A549 (cell line): ENCODE measurements at regions not wholly inside any gene's neighbourhood (a gene's known extent, or its start where the extent isn't known, plus 50 kb on each side); places are given as distances from the start of the nearest gene placed in this dataset.

Experiments
- ATAC-seq, 2 experiments: fragments of 200-7000 bp in 1 of 2; fragments of >200 bp in 1 of 2; cut with Nextera tagmentation in 1 of 2; cut with Tn5 transposase in 1 of 2; 3 replicates each; pipeline versions ENCODE4 v1.8.0 to v1.9.1; 2018 to 2020; ENCODE audit warnings: mild to moderate bottlenecking in 1 of 2, moderate library complexity in 1 of 2
- CTCF ChIA-PET: fragments of 300-600 bp; sonication (Branson Sonifier 250); formaldehyde crosslinking; extraction: SDS; loops from one replicate; lab custom pipeline; 2021; ENCODE audit warnings: antibody characterized with exemption, inconsistent platforms; lab: Yijun Ruan, JAX
- POLR2A ChIA-PET: fragments of 350-600 bp; formaldehyde crosslinking; extraction: SDS; loops from one replicate; lab custom pipeline; 2021; ENCODE audit warnings: antibody characterized with exemption, inconsistent platforms; lab: Yijun Ruan, JAX
- DNase-seq, 2 experiments: peaks; one replicate each; pipeline versions ENCODE4 v3.0.0 to v3.0.0-alpha.2; 2011 to 2016; ENCODE audit warnings: low read depth in 1 of 2, low spot score in 1 of 2
- FAIRE-seq: peaks from 2 replicates; lab custom pipeline; 2011; peaks lifted over from hg19 to GRCh38; lab: Jason Lieb, UNC
- H3K27ac ChIP-seq, 2 experiments: fragments of >200 bp; sonication (Bioruptor Twin); formaldehyde crosslinking; 3 replicates each; pipeline ENCODE4 v1.5.1; 2016 to 2017
- H3K4me1 ChIP-seq: fragments of >200 bp; sonication (Bioruptor Twin); formaldehyde crosslinking; 3 replicates; pipeline ENCODE4 v1.6.1; 2016
- H3K4me2 ChIP-seq: fragments of >200 bp; sonication (Bioruptor Twin); formaldehyde crosslinking; 3 replicates; pipeline ENCODE4 v1.6.1; 2016
- H3K4me3 ChIP-seq: fragments of >200 bp; sonication (Bioruptor Twin); formaldehyde crosslinking; 3 replicates; pipeline ENCODE4 v1.5.1; 2016
- H3K9me3 ChIP-seq: fragments of >200 bp; sonication (Bioruptor Twin); formaldehyde crosslinking; 3 replicates; pipeline ENCODE4 v1.6.1; 2016
- CBX8 ChIP-seq: fragments of 200-600 bp; sonication (generic); IDR thresholded peaks from 2 replicates; pipeline ENCODE4 v1.6.1; 2016
- CEBPB ChIP-seq, 2 experiments: fragments of >200 bp in 1 of 2; sonication (Bioruptor Twin) in 1 of 2; formaldehyde crosslinking in 1 of 2; IDR thresholded peaks; 2 replicates each; pipeline ENCODE4 v1.6.1; 2012 to 2016
- EHF ChIP-seq: fragments of 250-450 bp; sonication (Bioruptor Pico); IDR thresholded peaks from 2 replicates; pipeline ENCODE4 v1.5.0; 2020; ENCODE audit warnings: mild to moderate bottlenecking
- EP300 ChIP-seq, 2 experiments: fragments of >200 bp; sonication (Bioruptor Twin); formaldehyde crosslinking; IDR thresholded peaks; 2 replicates in 1 of 2; 3 replicates in 1 of 2; pipeline ENCODE4 v1.6.1; 2016 to 2017
- HEYL ChIP-seq: fragments of 250-450 bp; sonication (Bioruptor Pico); IDR thresholded peaks from 2 replicates; pipeline ENCODE4 v1.8.0; 2021; ENCODE audit warnings: mild to moderate bottlenecking, moderate library complexity
- HOXA7 ChIP-seq: fragments of 250-450 bp; sonication (Bioruptor Pico); IDR thresholded peaks from 2 replicates; pipeline ENCODE4 v1.5.0; 2020; ENCODE audit warnings: mild to moderate bottlenecking, moderate library complexity
- HOXB5 ChIP-seq: fragments of 250-450 bp; sonication (Bioruptor Pico); IDR thresholded peaks from 2 replicates; pipeline ENCODE4 v1.5.0; 2020; ENCODE audit warnings: mild to moderate bottlenecking, moderate library complexity
- JUN ChIP-seq, 2 experiments: fragments of >200 bp; sonication (Bioruptor Twin); formaldehyde crosslinking; IDR thresholded peaks; 2 replicates in 1 of 2; 3 replicates in 1 of 2; pipeline ENCODE4 v1.6.1; 2016 to 2017
- JUNB ChIP-seq: fragments of >200 bp; sonication (Bioruptor Twin); formaldehyde crosslinking; IDR thresholded peaks from 2 replicates; pipeline ENCODE4 v1.6.1; 2016
- KDM1A ChIP-seq: fragments of 200-600 bp; sonication (generic); IDR thresholded peaks from 2 replicates; pipeline ENCODE4 v1.6.1; 2016; ENCODE audit warnings: low read depth, mild to moderate bottlenecking
- KDM5A ChIP-seq: fragments of 200-600 bp; sonication (generic); IDR thresholded peaks from 2 replicates; pipeline ENCODE4 v1.6.1; 2016; ENCODE audit warnings: antibody characterized with exemption, mild to moderate bottlenecking
- MAZ ChIP-seq: fragments of 150-350 bp; IDR thresholded peaks from 2 replicates; pipeline ENCODE4 v1.6.1; 2014; ENCODE audit warnings: antibody characterized with exemption, low read depth, low read length, borderline replicate concordance
- NPAS2 ChIP-seq: fragments of 250-450 bp; sonication (Bioruptor Pico); IDR thresholded peaks from 2 replicates; pipeline ENCODE4 v1.8.0; 2022; ENCODE audit warnings: mild to moderate bottlenecking, moderate library complexity, borderline replicate concordance
- POLR2AphosphoS2 ChIP-seq: conservative IDR thresholded peaks from 2 replicates; pipeline ENCODE4 v1.6.1; 2012; ENCODE audit warnings: low read length, improper control_type of control experiment, inconsistent platforms
- RCOR1 ChIP-seq: fragments of 150-350 bp; IDR thresholded peaks from 2 replicates; pipeline ENCODE4 v1.6.1; 2014; ENCODE audit warnings: antibody characterized with exemption, low read length, low read depth
- SREBF2 ChIP-seq: fragments of 450-650 bp; IDR thresholded peaks from 2 replicates; pipeline ENCODE4 v1.6.1; 2014; ENCODE audit warnings: mild to moderate bottlenecking, moderate library complexity
- TP53 ChIP-seq: fragments of 250-450 bp; sonication (Bioruptor Pico); IDR thresholded peaks from 2 replicates; pipeline ENCODE4 v1.5.0; 2021; ENCODE audit warnings: mild to moderate bottlenecking, moderate library complexity
- WGBS: methylation state at CpG from one replicate; pipeline ENCODE4 v1.1.6; 2017; ENCODE audit errors: missing lambda C conversion rate; 5-methylcytosine and 5-hydroxymethylcytosine counted together
- TF ChIP-seq, protein P1 (sequence below): fragments of >200 bp; sonication (Bioruptor Twin); formaldehyde crosslinking; IDR thresholded peaks from 3 replicates; pipeline ENCODE4 v1.6.1; 2016
- TF ChIP-seq, protein P2 (sequence below): fragments of 250-450 bp; sonication (Bioruptor Pico); IDR thresholded peaks from 2 replicates; pipeline ENCODE4 v1.5.0; 2020; ENCODE audit warnings: low read depth, mild to moderate bottlenecking, moderate library complexity
- TF ChIP-seq, protein P3 (sequence below): fragments of >200 bp; sonication (Bioruptor Twin); formaldehyde crosslinking; IDR thresholded peaks from 3 replicates; pipeline ENCODE4 v1.5.1; 2016
- TF ChIP-seq, protein P4 (sequence below): IDR thresholded peaks from 2 replicates; pipeline ENCODE4 v1.6.1; 2012
- TF ChIP-seq, protein P5 (sequence below): fragments of 150-350 bp; IDR thresholded peaks from 2 replicates; pipeline ENCODE4 v1.6.1; 2014; ENCODE audit warnings: low read depth, mild to moderate bottlenecking, low read length
- TF ChIP-seq, protein P6 (sequence below): IDR thresholded peaks from 2 replicates; pipeline ENCODE4 v1.6.1; 2012; ENCODE audit warnings: low read depth, borderline replicate concordance

DNA sequence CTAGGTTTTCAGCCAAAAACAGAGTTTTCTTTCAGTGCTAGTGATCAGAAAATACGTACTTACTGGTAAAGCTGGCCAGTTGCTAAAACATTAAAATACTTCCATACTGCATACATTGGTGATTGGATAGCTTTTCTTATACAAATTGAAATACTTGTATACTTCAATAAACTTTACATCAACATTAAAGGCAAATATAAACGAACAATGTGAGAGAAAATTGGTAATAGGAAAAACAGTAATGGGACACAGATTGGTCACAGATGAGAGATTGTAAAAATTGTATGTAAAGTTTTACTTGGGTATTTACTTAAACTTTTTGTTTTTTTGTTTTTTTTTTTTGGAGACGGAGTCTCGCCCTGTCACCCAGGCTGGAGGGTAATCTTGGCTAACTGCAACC is 391.7 kb downstream of the TFEC start:
- no peak for FAIRE-seq
- WGBS: 51% methylated on average over 4 of the region's 4 CpGs
- H3K4me2 ChIP-seq: no peak overlapping the region
- H3K4me1 ChIP-seq: peaks cover 14% of the 10 kb centered on the region
- H3K27ac ChIP-seq: no peak overlapping the region
- POLR2A ChIA-PET: no interaction called here
- TF ChIP-seq NPAS2 (CRISPR knock-in tag): no peak
- no peak for TF ChIP-seq EP300 (IDR thresholded peaks at IDR 0.05)
- no peak for TF ChIP-seq CEBPB (IDR thresholded peaks at IDR 0.05)
- no peak for TF ChIP-seq JUNB
- TF ChIP-seq POLR2AphosphoS2: no peak
- no peak for TF ChIP-seq HEYL (CRISPR knock-in tag)
- TF ChIP-seq JUN (IDR thresholded peaks at IDR 0.05): no peak
- no peak for TF ChIP-seq KDM5A
- TF ChIP-seq HOXA7: no peak
- no peak for TF ChIP-seq HOXB5 (CRISPR knock-in tag)
- TF ChIP-seq, protein P1, sequence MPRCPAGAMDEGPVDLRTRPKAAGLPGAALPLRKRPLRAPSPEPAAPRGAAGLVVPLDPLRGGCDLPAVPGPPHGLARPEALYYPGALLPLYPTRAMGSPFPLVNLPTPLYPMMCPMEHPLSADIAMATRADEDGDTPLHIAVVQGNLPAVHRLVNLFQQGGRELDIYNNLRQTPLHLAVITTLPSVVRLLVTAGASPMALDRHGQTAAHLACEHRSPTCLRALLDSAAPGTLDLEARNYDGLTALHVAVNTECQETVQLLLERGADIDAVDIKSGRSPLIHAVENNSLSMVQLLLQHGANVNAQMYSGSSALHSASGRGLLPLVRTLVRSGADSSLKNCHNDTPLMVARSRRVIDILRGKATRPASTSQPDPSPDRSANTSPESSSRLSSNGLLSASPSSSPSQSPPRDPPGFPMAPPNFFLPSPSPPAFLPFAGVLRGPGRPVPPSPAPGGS: no peak
- TF ChIP-seq, protein P2, sequence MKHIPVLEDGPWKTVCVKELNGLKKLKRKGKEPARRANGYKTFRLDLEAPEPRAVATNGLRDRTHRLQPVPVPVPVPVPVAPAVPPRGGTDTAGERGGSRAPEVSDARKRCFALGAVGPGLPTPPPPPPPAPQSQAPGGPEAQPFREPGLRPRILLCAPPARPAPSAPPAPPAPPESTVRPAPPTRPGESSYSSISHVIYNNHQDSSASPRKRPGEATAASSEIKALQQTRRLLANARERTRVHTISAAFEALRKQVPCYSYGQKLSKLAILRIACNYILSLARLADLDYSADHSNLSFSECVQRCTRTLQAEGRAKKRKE (CRISPR knock-in tag): no peak
- TF ChIP-seq CBX8: no peak
- TF ChIP-seq, protein P3, sequence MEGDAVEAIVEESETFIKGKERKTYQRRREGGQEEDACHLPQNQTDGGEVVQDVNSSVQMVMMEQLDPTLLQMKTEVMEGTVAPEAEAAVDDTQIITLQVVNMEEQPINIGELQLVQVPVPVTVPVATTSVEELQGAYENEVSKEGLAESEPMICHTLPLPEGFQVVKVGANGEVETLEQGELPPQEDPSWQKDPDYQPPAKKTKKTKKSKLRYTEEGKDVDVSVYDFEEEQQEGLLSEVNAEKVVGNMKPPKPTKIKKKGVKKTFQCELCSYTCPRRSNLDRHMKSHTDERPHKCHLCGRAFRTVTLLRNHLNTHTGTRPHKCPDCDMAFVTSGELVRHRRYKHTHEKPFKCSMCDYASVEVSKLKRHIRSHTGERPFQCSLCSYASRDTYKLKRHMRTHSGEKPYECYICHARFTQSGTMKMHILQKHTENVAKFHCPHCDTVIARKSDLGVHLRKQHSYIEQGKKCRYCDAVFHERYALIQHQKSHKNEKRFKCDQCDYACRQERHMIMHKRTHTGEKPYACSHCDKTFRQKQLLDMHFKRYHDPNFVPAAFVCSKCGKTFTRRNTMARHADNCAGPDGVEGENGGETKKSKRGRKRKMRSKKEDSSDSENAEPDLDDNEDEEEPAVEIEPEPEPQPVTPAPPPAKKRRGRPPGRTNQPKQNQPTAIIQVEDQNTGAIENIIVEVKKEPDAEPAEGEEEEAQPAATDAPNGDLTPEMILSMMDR: no peak
- no peak for TF ChIP-seq SREBF2
- H3K4me3 ChIP-seq: no peak overlapping the region
- no peaks in the 10 kb centered on the region for H3K9me3 ChIP-seq
- CTCF ChIA-PET: interaction anchor here (0.7 kb wide), 1 partner anchor 9 kb away, joined by 3 read pairs; no protein-coding TSS in a partner anchor
- ATAC-seq: no peak
- no peak for DNase-seq

DNA sequence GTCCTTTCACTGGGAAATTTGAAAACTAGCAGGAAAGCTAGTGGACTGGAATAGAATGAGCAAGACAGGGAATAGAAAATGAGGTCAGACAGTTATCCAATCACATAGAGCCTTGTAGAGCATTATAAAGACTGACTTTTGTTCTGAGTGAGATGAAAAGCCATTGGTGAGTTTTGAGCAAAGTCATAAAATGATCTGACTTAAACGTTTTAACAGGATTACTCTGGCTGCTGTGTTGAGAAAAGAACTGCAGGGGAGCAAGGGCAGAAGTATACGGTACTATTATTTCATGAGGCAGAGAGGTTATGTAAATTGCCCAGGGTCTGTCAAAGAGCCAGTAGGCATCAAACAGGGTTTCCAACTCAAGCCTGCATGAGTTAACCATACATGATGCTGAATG is 393.4 kb downstream of the TFEC start:
- WGBS: 29% methylated on average over 2 of the region's 2 CpGs
- TF ChIP-seq EP300 (IDR thresholded peaks at IDR 0.05) (no peak), RCOR1 (no peak), MAZ (no peak), KDM1A (no peak), CEBPB (IDR thresholded peaks at IDR 0.05) (no peak), TP53 (CRISPR knock-in tag) (no peak), HOXA7 (no peak), EHF (CRISPR knock-in tag) (no peak)
- TF ChIP-seq, protein P4, sequence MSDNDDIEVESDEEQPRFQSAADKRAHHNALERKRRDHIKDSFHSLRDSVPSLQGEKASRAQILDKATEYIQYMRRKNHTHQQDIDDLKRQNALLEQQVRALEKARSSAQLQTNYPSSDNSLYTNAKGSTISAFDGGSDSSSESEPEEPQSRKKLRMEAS: no peak
- TF ChIP-seq, protein P2 (CRISPR knock-in tag): no peak
- TF ChIP-seq, protein P5, sequence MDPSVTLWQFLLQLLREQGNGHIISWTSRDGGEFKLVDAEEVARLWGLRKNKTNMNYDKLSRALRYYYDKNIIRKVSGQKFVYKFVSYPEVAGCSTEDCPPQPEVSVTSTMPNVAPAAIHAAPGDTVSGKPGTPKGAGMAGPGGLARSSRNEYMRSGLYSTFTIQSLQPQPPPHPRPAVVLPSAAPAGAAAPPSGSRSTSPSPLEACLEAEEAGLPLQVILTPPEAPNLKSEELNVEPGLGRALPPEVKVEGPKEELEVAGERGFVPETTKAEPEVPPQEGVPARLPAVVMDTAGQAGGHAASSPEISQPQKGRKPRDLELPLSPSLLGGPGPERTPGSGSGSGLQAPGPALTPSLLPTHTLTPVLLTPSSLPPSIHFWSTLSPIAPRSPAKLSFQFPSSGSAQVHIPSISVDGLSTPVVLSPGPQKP: no peak
- TF ChIP-seq, protein P6, sequence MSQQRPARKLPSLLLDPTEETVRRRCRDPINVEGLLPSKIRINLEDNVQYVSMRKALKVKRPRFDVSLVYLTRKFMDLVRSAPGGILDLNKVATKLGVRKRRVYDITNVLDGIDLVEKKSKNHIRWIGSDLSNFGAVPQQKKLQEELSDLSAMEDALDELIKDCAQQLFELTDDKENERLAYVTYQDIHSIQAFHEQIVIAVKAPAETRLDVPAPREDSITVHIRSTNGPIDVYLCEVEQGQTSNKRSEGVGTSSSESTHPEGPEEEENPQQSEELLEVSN: no peak
- no peak overlapping the region for H3K4me2 ChIP-seq
- ChIA-PET POLR2A (no interaction called here), CTCF (no interaction called here)
- DNase-seq (no peak), FAIRE-seq (no peak), ATAC-seq (no peak)
- peaks cover 14% of the 10 kb centered on the region for H3K4me1 ChIP-seq
- no peaks in the 10 kb centered on the region for H3K9me3 ChIP-seq
- H3K27ac ChIP-seq: no peak overlapping the region
- no peak overlapping the region for H3K4me3 ChIP-seq
